NCI-H1105 treated with DMSO at 0.1 percent for 48 hours (cell line): ENCODE measurements at regions not wholly inside any gene's neighbourhood (a gene's known extent, or its start where the extent isn't known, plus 50 kb on each side); places are given as distances from the start of the nearest gene placed in this dataset.

Source experiments
- DNase-seq: peaks from one replicate; lab custom pipeline; 2025; lab: John Stamatoyannopoulos, UW

- DNase-seq: no peak
Measured at GRCh38 chr10:75347186-75347585, 54.4 kb downstream of the ZNF503 start.

- no peak for DNase-seq
Measured at GRCh38 chr10:75345738-75346137, 55.8 kb downstream of the ZNF503 start.

- no peak for DNase-seq
Measured at GRCh38 chr10:75344170-75344569, 57.4 kb downstream of the ZNF503 start.

GRCh38 chr10:75342397-75342796, 59.2 kb downstream of the ZNF503 start:
- no peak for DNase-seq

GRCh38 chr10:75335983-75336382, 65.6 kb downstream of the ZNF503 start:
- DNase-seq: no peak

- peak; percentile 57 for DNase-seq
Measured at GRCh38 chr10:75335191-75335590, 66.4 kb downstream of the ZNF503 start.

GRCh38 chr10:75334720-75335119, 66.8 kb downstream of the ZNF503 start:
- no peak for DNase-seq

- no peak for DNase-seq
Measured at GRCh38 chr10:75332081-75332480, 69.5 kb downstream of the ZNF503 start.

GRCh38 chr10:75331081-75331480, 70.5 kb downstream of the ZNF503 start:
- DNase-seq: no peak

GRCh38 chr10:75329190-75329745, 72.3 kb downstream of the ZNF503 start:
- no peak for DNase-seq

- no peak for DNase-seq
Measured at GRCh38 chr10:75326306-75326705, 75.3 kb downstream of the ZNF503 start.

GRCh38 chr10:75319274-75319673, 82.3 kb downstream of the ZNF503 start:
- no peak for DNase-seq

GRCh38 chr10:75314570-75314969, 78.8 kb upstream of the COMTD1 start:
- DNase-seq: no peak

GRCh38 chr10:75312440-75312839, 76.7 kb upstream of the COMTD1 start:
- no peak for DNase-seq

GRCh38 chr10:75305675-75306074, 69.9 kb upstream of the COMTD1 start:
- no peak for DNase-seq

GRCh38 chr10:75304741-75305390, 69.1 kb upstream of the COMTD1 start:
- DNase-seq: no peak

GRCh38 chr10:75304313-75304712, 68.6 kb upstream of the COMTD1 start:
- DNase-seq: no peak

GRCh38 chr10:75303045-75303777, 67.5 kb upstream of the COMTD1 start:
- no peak for DNase-seq

- DNase-seq: no peak
Measured at GRCh38 chr10:75302029-75302428, 66.3 kb upstream of the COMTD1 start.

GRCh38 chr10:75297021-75297599, 61.4 kb upstream of the COMTD1 start:
- DNase-seq: no peak

- no peak for DNase-seq
Measured at GRCh38 chr10:75295868-75296441, 60.2 kb upstream of the COMTD1 start.

GRCh38 chr10:75294866-75295701, 59.3 kb upstream of the COMTD1 start:
- DNase-seq: peak; percentile 55
